GM21576 (cell line): ENCODE measurements at regions not wholly inside any gene's neighbourhood (a gene's known extent, or its start where the extent isn't known, plus 50 kb on each side); places are given as distances from the start of the nearest gene placed in this dataset.

ENCODE experiments used
- ATAC-seq: cut with Tn5 transposase; IDR thresholded peaks from one replicate; pipeline ENCODE4 v1.9.1; 2021; ENCODE audit warnings: mild to moderate bottlenecking, moderate library complexity; ENCODE audit not compliant: unreplicated experiment

DNA sequence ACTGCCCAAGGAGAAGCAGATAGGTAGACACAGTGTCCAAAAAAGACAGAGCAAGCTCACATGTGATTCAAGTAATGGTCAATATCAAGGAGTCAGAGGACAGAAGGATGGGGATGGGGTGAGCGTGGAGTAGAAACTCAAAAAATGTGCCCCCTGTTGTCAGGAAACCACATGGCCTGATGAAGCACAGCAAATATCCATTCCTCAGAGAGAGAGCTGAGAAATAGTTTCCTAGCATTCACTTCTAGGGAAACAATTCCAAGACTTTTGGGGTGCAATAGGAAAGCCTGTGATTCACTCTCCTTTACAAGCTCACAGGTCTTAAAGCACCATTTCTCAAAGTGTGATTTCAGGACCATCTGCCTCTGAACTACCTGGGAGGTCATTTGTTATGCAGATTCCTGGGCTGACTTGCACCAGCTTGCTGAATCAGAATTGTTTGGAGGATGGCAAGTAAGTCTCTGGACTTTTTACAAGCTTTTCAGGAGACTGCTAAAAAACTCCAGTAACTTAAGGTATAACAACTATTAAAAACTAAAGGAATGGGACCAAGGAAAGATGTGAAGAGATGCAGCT, 432.8 kb downstream of the HDGFL1 start:
- ATAC-seq: no peak

- no peak for ATAC-seq
Measured at GRCh38 chr6:23003671-23004467, 434.5 kb downstream of the HDGFL1 start.

GRCh38 chr6:23006656-23007055, 437.3 kb downstream of the HDGFL1 start:
- no peak for ATAC-seq

DNA sequence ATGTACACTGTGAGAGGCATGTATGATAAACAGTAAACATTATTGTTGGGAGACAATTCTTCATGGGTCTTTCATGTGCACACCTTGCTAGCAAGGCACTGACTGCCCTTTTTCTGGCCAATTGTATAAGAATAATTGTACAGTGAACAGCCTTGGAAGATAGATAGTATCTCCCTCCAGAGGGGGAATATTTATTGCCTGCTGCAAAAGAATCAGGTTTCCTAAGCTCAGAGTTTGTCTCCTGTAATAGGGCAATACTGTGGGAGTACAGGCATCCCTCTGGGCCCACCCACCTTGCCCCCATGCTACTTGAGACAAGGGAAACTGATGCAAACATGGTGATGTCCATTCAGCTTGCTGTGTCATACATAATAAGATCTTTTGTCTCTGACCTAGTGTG, 442.2 kb downstream of the HDGFL1 start:
- ATAC-seq: no peak

DNA sequence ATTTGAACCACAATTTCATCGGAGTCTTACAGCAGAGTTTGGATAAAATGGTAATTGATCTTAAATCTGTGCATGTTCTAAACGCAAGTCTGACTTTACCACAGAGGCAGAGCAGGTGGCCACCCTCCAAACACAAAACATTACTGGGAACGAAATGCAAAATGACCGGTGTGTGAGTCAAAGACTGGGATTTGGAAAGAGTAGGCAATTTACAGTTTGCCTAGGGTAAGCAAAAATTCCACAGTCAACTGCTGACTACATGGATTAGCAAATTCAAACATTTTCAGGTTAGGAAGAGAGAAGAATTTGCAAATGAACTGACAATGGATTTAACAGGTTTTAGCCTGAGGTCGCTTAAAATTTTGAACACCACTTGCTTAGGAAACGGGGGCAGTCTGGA, 444.4 kb downstream of the HDGFL1 start:
- ATAC-seq: no peak

DNA sequence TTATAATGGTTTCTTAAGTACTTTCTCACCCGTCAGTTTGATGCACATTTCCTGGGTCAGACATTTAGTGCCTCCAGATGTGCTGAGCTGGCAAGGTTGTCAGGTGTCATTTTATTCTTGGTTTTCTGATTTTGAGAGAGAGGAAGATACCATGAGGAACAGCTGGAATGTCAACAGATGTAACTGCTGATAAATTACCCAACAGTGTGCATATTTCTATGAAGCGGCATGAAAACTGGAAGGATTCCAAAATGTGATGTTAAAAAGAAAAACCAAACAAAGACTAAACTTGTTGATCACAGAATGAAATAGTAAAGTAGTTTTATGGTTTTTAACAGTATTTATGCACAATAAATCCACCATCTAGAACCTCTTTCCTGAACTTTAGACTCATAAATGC, 447.3 kb downstream of the HDGFL1 start:
- no peak for ATAC-seq

DNA sequence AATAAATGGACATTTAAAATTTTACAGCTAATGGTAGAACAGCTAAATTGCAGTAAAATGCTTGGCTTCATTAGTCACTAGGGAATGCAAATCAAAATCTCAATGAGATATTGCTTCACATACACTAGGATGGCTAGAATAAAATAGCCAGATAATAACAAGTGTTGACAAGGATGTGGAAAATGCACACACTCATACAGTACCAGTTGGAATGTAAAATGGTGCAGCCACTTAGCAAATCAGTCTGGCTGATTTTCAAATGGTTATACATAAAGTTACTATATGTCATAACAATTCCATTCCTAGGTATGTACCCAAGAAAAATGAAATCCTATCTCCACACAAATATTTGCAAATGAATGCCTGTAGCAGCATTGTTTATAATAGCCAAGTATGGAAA, 452.1 kb downstream of the HDGFL1 start:
- no peak for ATAC-seq

DNA sequence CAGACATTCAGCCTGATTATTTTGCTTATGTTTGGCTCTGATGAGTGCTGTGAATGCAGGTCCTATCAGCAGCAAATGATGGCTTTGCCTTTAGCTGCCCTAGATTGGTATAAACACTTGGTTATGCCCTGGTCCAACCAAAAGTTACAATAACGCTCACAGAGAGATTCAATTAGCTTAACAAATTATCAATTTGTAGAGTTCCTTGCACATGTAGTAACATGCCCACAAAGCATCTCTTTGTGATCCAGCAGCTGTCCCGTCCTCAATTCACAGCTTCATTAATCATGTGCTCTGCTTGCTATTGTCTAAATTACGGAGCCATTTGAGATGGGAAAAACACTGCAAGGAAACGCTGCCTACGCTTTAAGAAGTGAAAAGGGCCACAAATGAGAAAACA, 457.9 kb downstream of the HDGFL1 start:
- ATAC-seq: no peak

DNA sequence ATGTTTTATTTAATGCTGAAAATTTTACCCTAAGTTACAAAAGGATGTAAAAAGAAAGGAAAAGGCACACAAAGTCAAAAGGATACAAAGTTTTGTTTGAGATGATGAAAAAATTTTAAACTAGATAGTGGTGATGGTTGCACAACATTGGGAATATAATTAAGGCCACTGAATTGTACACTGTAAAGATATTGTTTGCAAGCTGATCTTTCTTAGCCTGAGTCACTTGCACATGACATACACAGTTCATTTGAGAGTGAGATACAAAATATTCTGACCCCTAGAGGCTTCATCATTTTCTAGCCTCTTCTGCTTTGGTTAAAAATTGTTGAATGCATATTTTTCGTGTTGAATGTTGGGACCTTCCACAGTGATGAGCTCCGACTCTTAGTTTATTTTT, 462.6 kb downstream of the HDGFL1 start:
- ATAC-seq: no peak

DNA sequence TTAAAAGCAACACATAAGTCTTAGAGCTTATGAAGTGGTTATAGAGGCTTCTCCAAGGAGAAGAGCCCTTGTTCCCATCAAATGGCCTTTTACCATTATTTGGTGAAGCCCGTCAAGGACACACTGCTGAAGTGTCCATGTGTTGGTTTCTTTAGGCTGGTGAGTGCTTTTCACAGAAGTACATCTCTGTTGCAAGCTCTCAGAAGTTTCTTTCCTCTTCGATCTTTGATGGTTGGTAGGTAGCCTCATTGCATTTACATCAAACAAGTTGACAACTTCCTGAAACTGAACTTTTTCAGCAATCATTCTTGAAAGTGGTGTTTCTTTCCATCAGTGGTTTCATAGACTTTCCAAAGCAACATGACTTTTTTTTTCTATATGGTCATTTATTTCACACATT, 465.6 kb downstream of the HDGFL1 start:
- ATAC-seq: no peak

- no peak for ATAC-seq
Measured at GRCh38 chr6:23036406-23036983, 467.1 kb downstream of the HDGFL1 start.

DNA sequence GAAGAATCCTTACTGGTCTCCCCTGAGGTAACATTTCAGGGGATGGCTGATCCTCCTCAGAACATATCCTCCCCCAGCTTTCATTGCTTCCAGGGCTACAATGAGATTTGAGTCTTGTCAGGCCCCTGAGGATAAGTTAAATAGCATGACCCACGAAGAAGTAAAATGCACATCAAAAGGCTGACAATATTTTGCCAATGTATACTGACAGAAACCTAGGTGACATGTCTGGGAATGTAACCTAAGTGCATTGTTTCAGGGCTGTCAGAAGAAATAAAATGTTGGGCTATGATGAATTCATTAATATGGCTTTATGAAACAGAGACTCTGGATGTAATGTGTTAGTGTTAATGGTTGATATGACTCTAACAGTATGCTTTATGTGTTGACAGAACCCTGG, 471.5 kb downstream of the HDGFL1 start:
- ATAC-seq: no peak

DNA sequence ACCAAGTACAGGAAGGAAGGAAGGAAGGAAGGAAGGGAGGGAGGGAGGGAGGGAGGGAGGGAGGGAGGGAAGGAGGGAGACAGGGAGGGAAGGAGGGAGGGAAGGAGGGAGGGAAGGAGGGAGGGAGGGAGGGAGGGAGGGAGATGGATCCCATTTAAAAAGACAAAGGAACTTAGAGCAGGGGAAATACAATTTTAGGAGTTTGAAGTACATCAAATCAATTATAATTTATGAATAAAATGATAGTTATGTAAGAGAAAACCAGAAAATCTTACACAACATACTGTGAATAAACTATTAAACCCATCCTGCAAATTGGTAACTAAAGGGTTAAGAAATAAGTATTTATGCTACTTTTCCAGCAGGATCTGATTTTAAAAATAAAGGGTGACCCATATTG, 475.9 kb downstream of the HDGFL1 start:
- ATAC-seq: no peak

DNA sequence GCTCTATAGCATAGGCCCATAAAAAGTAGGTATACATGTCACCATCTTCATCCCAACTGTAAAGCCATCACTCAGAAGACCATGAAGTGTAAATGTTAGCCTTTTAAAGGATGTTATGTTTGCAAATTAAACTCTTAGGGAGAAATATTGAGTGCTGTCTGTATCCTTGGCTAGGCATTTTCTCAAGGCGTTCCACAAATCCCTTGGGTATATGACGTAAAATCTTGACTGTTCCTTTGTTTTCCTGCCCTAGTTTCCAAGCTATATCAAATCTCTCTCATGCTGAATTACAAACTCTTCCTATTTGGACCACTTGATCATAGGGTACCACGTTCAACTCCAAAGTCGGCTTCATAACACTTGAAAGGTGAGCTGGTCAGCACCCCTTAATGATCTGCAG, 486.2 kb downstream of the HDGFL1 start:
- ATAC-seq: no peak

GRCh38 chr6:23073821-23074220, 504.5 kb downstream of the HDGFL1 start:
- ATAC-seq: no peak

DNA sequence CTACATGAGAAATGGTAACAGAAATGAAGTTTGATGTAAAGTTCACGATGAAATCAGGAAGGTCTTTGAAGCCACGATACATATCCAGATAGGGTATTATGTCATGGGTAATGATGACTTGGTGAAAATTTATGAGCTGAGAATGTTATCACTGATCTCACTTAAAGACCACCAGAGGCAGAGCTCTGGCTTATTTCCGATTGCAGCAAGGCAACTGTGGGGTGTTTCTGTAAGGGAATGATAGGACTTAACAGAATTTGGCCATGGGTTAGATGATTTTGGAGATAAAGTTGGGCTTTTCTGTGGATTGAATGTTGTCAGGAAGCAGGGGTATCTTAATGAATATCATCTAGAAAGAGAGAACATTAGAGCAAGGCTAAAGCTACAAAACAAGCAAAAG, 508.4 kb downstream of the HDGFL1 start:
- no peak for ATAC-seq

DNA sequence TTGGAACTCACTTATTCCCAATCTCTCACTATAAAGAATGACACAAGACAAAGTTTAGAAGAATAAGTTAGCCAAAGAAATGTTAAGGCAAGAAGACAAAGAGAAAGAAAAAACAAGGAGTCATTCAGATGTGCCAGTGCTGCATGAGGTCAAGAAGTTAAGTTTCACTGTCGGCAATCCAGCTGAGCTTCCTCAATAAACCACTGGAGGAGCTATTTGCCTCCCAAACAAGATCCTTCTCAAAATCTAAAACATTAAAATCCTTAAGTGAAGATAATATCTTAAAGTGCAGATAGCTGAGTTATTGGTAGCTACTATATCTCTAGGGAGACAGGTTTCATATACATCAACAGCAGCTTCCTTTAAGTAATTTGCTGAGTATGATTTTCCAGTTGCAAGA, 512.3 kb downstream of the HDGFL1 start:
- no peak for ATAC-seq

- no peak for ATAC-seq
Measured at GRCh38 chr6:23086100-23086499, 516.7 kb downstream of the HDGFL1 start.

GRCh38 chr6:23087471-23087870, 518.1 kb downstream of the HDGFL1 start:
- no peak for ATAC-seq

- ATAC-seq: no peak
Measured at GRCh38 chr6:23088761-23089160, 519.4 kb downstream of the HDGFL1 start.

GRCh38 chr6:23089981-23090380, 520.6 kb downstream of the HDGFL1 start:
- no peak for ATAC-seq

DNA sequence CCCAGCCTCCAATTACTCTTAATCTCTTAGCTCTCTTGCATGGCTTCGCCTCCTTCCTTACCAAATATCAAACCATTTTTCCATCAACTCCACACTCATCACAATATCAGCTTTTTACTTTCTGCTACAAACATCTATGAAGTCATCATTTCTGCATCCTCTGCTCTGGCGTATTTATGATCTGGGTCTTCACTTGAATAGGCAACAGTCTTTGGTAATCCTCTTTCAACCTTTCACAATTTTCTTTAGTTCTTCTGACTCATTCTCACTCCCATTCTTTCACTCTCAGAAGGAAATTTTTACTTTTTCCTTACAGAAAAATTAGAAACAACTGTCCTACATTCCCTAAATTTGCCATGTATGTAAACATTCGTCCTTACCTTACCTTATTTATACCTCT, 522.4 kb downstream of the HDGFL1 start:
- ATAC-seq: no peak
